SK-N-SH (cell line): ENCODE measurements at regions not wholly inside any gene's neighbourhood (a gene's known extent, or its start where the extent isn't known, plus 50 kb on each side); places are given as distances from the start of the nearest gene placed in this dataset.

Source experiments
- CTCF ChIA-PET: fragments of 300-600, 350-600 bp; formaldehyde crosslinking; extraction: SDS; loops from one replicate; lab custom pipeline; 2021; lab: Yijun Ruan, JAX
- POLR2A ChIA-PET: fragments of 350-600 bp; sonication (Branson Sonifier 250); formaldehyde crosslinking; extraction: SDS; loops from one replicate; lab custom pipeline; 2020; ENCODE audit warnings: antibody characterized with exemption, inconsistent platforms; lab: Yijun Ruan, JAX
- DNase-seq: peaks from one replicate; pipeline ENCODE4 v3.0.0; 2012
- H2AFZ ChIP-seq: fragments of 200-600 bp; sonication (generic); 2 replicates; pipeline ENCODE4 v1.8.1; 2016; ENCODE audit warnings: antibody characterized with exemption, mild to moderate bottlenecking, low read depth
- H3F3A ChIP-seq: fragments of 200-600 bp; sonication (generic); replicated peaks from 2 replicates; pipeline ENCODE3; 2016; ENCODE audit warnings: antibody characterized with exemption, mild to moderate bottlenecking; ENCODE audit not compliant: insufficient read depth
- H3K27ac ChIP-seq, 2 experiments: fragments of 200-500 bp in 1 of 2; fragments of 200-600 bp in 1 of 2; sonication (Bioruptor generic) in 1 of 2; sonication (generic), shearing (Covaris generic) in 1 of 2; 2 replicates each; pipeline versions ENCODE4 v1.5.1 to v1.6.1; 2014 to 2016; ENCODE audit warnings: low read depth in 2 of 2, inconsistent platforms in 1 of 2, low read length in 1 of 2, mild to moderate bottlenecking in 1 of 2, mixed read lengths in 1 of 2
- H3K27me3 ChIP-seq: fragments of 200-600 bp; sonication (generic), shearing (Covaris generic); 2 replicates; pipeline ENCODE4 v1.6.1; 2016; ENCODE audit warnings: mixed run types; ENCODE audit not compliant: insufficient read depth
- H3K36me3 ChIP-seq, 2 experiments: fragments of 200-500 bp in 1 of 2; fragments of 200-600 bp in 1 of 2; sonication (Bioruptor generic) in 1 of 2; sonication (generic) in 1 of 2; replicated peaks in 1 of 2; 2 replicates each; pipeline versions ENCODE3 to v1.5.1; 2014 to 2016; ENCODE audit warnings: low read length in 1 of 2, mild to moderate bottlenecking in 1 of 2; ENCODE audit not compliant: insufficient read depth in 2 of 2, control insufficient read depth in 1 of 2
- H3K4me1 ChIP-seq, 2 experiments: fragments of 200-500 bp in 1 of 2; fragments of 200-600 bp in 1 of 2; sonication (Bioruptor generic) in 1 of 2; sonication (generic), shearing (Covaris generic) in 1 of 2; 2 replicates each; pipeline versions ENCODE4 v1.5.1 to v1.6.1; 2014 to 2016; ENCODE audit warnings: low read depth in 1 of 2, low read length in 1 of 2, mixed run types in 1 of 2; ENCODE audit not compliant: insufficient read depth in 2 of 2, control insufficient read depth in 1 of 2
- H3K4me2 ChIP-seq: fragments of 200-600 bp; sonication (generic), shearing (Covaris generic); 2 replicates; pipeline ENCODE4 v1.6.1; 2017; ENCODE audit warnings: mixed run types
- H3K4me3 ChIP-seq, 2 experiments: fragments of 200-500 bp in 1 of 2; fragments of 200-600 bp in 1 of 2; sonication (Bioruptor generic) in 1 of 2; sonication (generic), shearing (Covaris generic) in 1 of 2; 2 replicates each; pipeline versions ENCODE4 v1.5.1 to v1.8.1; 2014 to 2016; ENCODE audit warnings: low read depth in 2 of 2, inconsistent platforms in 1 of 2, low read length in 1 of 2, mild to moderate bottlenecking in 1 of 2, mixed read lengths in 1 of 2, moderate library complexity in 1 of 2
- H3K79me2 ChIP-seq: fragments of 200-600 bp; sonication (generic); 2 replicates; pipeline ENCODE4 v1.8.1; 2017; ENCODE audit warnings: mild to moderate bottlenecking; ENCODE audit not compliant: insufficient read depth
- H3K9ac ChIP-seq: fragments of 200-600 bp; sonication (generic); 2 replicates; pipeline ENCODE4 v1.6.1; 2017; ENCODE audit warnings: mixed run types
- H3K9me2 ChIP-seq: fragments of 200-600 bp; sonication (generic); 2 replicates; pipeline ENCODE4 v1.6.1; 2017; ENCODE audit warnings: mixed run types
- H3K9me3 ChIP-seq: fragments of 200-600 bp; sonication (generic); 2 replicates; pipeline ENCODE4 v1.6.1; 2017; ENCODE audit warnings: mixed run types, mild to moderate bottlenecking, moderate library complexity
- H4K20me1 ChIP-seq: fragments of 200-600 bp; sonication (generic); 2 replicates; pipeline ENCODE4 v1.6.1; 2017; ENCODE audit warnings: mild to moderate bottlenecking, mixed run types; ENCODE audit not compliant: insufficient read depth
- EP300 ChIP-seq, 2 experiments: IDR thresholded peaks; 2 replicates each; pipeline versions ENCODE4 v1.4.0 to v1.6.1; 2012; ENCODE audit warnings: borderline replicate concordance in 1 of 2, low read depth in 1 of 2, low read length in 1 of 2
- FOXJ3 ChIP-seq: sonication (generic); formaldehyde crosslinking; IDR thresholded peaks from 2 replicates; pipeline ENCODE4 v1.5.1; 2020; ENCODE audit warnings: mild to moderate bottlenecking, missing genetic modification reagents
- FOXM1 ChIP-seq: IDR thresholded peaks from 2 replicates; pipeline ENCODE4 v1.4.0; 2012; ENCODE audit warnings: low read depth, mild to moderate bottlenecking
- GABPA ChIP-seq: IDR thresholded peaks from 2 replicates; pipeline ENCODE4 v1.4.0; 2012; ENCODE audit warnings: low read depth, mild to moderate bottlenecking
- MEF2A ChIP-seq: IDR thresholded peaks from 2 replicates; pipeline ENCODE4 v1.4.0; 2012; ENCODE audit warnings: low read depth, borderline replicate concordance
- NFIC ChIP-seq: IDR thresholded peaks from 2 replicates; pipeline ENCODE4 v1.4.0; 2012; ENCODE audit warnings: borderline replicate concordance
- POLR2AphosphoS5 ChIP-seq: IDR thresholded peaks from 2 replicates; pipeline ENCODE4 v1.6.1; 2012; ENCODE audit warnings: low read depth, low read length
- RCOR1 ChIP-seq: fragments of 150-350 bp; IDR thresholded peaks from 2 replicates; pipeline ENCODE4 v1.6.1; 2017; ENCODE audit warnings: antibody characterized with exemption, low read length
- RXRA ChIP-seq: IDR thresholded peaks from 2 replicates; pipeline ENCODE4 v1.4.0; 2012; ENCODE audit warnings: low read depth, mild to moderate bottlenecking, borderline replicate concordance
- SIN3A ChIP-seq: IDR thresholded peaks from 2 replicates; pipeline ENCODE4 v1.6.1; 2012; ENCODE audit warnings: low read depth, mild to moderate bottlenecking, low read length, moderate library complexity, borderline replicate concordance
- SMC3 ChIP-seq: IDR thresholded peaks from 2 replicates; pipeline ENCODE4 v1.6.1; 2012; ENCODE audit warnings: low read depth, low read length, improper control_type of control experiment
- YY1 ChIP-seq: IDR thresholded peaks from 2 replicates; pipeline ENCODE4 v1.4.0; 2012; ENCODE audit warnings: low read depth, mild to moderate bottlenecking
- WGBS: methylation state at CpG from one replicate; pipeline ENCODE4 v1.1.6; 2017; ENCODE audit warnings: low lambda C conversion rate; 5-methylcytosine and 5-hydroxymethylcytosine counted together
- TF ChIP-seq, protein P1 (sequence below): fragments of 200-600 bp; sonication (generic); IDR thresholded peaks from 2 replicates; pipeline ENCODE4 v1.6.1; 2017; ENCODE audit warnings: antibody characterized with exemption, mild to moderate bottlenecking, moderate library complexity
- TF ChIP-seq, protein P2 (sequence below): IDR thresholded peaks from 2 replicates; pipeline ENCODE4 v1.4.0; 2012; ENCODE audit warnings: low read depth
- TF ChIP-seq, protein P3 (sequence below): IDR thresholded peaks from 2 replicates; pipeline ENCODE4 v1.6.1; 2012; ENCODE audit warnings: mild to moderate bottlenecking, low read depth, low read length, moderate library complexity
- TF ChIP-seq, protein P4 (sequence below): IDR thresholded peaks from 2 replicates; pipeline ENCODE4; 2012
- TF ChIP-seq, protein P5 (sequence below): fragments of 150-350 bp; IDR thresholded peaks from 2 replicates; pipeline ENCODE4 v1.6.1; 2016; ENCODE audit warnings: mild to moderate bottlenecking, low read depth, low read length
- TF ChIP-seq, protein P6 (sequence below): IDR thresholded peaks from 2 replicates; pipeline ENCODE4 v1.4.0; 2012; ENCODE audit warnings: low read depth, borderline replicate concordance

DNA sequence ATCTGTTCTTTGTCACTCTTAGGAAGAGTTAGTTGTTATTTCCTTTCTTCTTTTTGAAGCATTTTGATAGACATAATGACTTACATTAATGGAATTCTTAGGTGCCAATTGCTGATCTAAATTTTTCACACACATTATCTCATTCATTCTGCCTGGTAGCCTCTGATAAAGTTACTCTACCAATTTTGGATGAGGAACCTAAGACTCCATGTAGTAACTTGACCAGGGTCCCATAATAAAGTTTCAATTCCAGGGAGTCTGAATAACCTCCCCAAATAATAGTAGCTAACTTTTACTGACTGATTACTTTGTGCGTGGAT, 73.2 kb upstream of the CITED2 start:
- Histone ChIP-seq H3K36me3 (no peaks in the 10 kb centered on the region), H3K4me1 (peaks cover 0 to 8% of the 10 kb centered on the region in 2 experiments; a peak in 2 of 4 replicates), H3K9ac (no peak overlapping the region), H3K27me3 (no peaks in the 10 kb centered on the region), H2AFZ (peak overlapping the region; percentile 68; the same call in 1 of the 2 replicates), H3K79me2 (no peaks in the 10 kb centered on the region), H3K9me3 (no peaks in the 10 kb centered on the region), H3K4me2 (no peak overlapping the region), H3K27ac (peak overlapping the region in 1 of 2 experiments; percentile 34; a peak in 1 of 4 replicates), H4K20me1 (no peaks in the 10 kb centered on the region), H3F3A (peaks cover 3% of the 10 kb centered on the region), H3K9me2 (no peaks in the 10 kb centered on the region), H3K4me3 (no peak overlapping the region)
- no peak for DNase-seq
- TF ChIP-seq POLR2AphosphoS5 (no peak), SMC3 (no peak), FOXM1 (no peak), GABPA (no peak), YY1 (no peak), NFIC (no peak), MEF2A (no peak), EP300 (IDR thresholded peaks at IDR 0.05; ENCODE audit: borderline replicate concordance in 1 of 2, low read depth in 1 of 2, low read length in 1 of 2) (no peak), SIN3A (no peak), FOXJ3 (CRISPR knock-in tag) (no peak), RXRA (no peak), RCOR1 (no peak)
- TF ChIP-seq, protein P1, sequence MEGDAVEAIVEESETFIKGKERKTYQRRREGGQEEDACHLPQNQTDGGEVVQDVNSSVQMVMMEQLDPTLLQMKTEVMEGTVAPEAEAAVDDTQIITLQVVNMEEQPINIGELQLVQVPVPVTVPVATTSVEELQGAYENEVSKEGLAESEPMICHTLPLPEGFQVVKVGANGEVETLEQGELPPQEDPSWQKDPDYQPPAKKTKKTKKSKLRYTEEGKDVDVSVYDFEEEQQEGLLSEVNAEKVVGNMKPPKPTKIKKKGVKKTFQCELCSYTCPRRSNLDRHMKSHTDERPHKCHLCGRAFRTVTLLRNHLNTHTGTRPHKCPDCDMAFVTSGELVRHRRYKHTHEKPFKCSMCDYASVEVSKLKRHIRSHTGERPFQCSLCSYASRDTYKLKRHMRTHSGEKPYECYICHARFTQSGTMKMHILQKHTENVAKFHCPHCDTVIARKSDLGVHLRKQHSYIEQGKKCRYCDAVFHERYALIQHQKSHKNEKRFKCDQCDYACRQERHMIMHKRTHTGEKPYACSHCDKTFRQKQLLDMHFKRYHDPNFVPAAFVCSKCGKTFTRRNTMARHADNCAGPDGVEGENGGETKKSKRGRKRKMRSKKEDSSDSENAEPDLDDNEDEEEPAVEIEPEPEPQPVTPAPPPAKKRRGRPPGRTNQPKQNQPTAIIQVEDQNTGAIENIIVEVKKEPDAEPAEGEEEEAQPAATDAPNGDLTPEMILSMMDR = no peak
- TF ChIP-seq, protein P2, sequence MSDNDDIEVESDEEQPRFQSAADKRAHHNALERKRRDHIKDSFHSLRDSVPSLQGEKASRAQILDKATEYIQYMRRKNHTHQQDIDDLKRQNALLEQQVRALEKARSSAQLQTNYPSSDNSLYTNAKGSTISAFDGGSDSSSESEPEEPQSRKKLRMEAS = no peak
- TF ChIP-seq, protein P3, sequence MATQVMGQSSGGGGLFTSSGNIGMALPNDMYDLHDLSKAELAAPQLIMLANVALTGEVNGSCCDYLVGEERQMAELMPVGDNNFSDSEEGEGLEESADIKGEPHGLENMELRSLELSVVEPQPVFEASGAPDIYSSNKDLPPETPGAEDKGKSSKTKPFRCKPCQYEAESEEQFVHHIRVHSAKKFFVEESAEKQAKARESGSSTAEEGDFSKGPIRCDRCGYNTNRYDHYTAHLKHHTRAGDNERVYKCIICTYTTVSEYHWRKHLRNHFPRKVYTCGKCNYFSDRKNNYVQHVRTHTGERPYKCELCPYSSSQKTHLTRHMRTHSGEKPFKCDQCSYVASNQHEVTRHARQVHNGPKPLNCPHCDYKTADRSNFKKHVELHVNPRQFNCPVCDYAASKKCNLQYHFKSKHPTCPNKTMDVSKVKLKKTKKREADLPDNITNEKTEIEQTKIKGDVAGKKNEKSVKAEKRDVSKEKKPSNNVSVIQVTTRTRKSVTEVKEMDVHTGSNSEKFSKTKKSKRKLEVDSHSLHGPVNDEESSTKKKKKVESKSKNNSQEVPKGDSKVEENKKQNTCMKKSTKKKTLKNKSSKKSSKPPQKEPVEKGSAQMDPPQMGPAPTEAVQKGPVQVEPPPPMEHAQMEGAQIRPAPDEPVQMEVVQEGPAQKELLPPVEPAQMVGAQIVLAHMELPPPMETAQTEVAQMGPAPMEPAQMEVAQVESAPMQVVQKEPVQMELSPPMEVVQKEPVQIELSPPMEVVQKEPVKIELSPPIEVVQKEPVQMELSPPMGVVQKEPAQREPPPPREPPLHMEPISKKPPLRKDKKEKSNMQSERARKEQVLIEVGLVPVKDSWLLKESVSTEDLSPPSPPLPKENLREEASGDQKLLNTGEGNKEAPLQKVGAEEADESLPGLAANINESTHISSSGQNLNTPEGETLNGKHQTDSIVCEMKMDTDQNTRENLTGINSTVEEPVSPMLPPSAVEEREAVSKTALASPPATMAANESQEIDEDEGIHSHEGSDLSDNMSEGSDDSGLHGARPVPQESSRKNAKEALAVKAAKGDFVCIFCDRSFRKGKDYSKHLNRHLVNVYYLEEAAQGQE = no peak
- TF ChIP-seq, protein P4, sequence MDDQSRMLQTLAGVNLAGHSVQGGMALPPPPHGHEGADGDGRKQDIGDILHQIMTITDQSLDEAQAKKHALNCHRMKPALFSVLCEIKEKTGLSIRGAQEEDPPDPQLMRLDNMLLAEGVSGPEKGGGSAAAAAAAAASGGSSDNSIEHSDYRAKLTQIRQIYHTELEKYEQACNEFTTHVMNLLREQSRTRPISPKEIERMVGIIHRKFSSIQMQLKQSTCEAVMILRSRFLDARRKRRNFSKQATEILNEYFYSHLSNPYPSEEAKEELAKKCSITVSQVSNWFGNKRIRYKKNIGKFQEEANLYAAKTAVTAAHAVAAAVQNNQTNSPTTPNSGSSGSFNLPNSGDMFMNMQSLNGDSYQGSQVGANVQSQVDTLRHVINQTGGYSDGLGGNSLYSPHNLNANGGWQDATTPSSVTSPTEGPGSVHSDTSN = no peak
- TF ChIP-seq, protein P5, sequence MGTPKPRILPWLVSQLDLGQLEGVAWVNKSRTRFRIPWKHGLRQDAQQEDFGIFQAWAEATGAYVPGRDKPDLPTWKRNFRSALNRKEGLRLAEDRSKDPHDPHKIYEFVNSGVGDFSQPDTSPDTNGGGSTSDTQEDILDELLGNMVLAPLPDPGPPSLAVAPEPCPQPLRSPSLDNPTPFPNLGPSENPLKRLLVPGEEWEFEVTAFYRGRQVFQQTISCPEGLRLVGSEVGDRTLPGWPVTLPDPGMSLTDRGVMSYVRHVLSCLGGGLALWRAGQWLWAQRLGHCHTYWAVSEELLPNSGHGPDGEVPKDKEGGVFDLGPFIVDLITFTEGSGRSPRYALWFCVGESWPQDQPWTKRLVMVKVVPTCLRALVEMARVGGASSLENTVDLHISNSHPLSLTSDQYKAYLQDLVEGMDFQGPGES = no peak
- TF ChIP-seq, protein P6, sequence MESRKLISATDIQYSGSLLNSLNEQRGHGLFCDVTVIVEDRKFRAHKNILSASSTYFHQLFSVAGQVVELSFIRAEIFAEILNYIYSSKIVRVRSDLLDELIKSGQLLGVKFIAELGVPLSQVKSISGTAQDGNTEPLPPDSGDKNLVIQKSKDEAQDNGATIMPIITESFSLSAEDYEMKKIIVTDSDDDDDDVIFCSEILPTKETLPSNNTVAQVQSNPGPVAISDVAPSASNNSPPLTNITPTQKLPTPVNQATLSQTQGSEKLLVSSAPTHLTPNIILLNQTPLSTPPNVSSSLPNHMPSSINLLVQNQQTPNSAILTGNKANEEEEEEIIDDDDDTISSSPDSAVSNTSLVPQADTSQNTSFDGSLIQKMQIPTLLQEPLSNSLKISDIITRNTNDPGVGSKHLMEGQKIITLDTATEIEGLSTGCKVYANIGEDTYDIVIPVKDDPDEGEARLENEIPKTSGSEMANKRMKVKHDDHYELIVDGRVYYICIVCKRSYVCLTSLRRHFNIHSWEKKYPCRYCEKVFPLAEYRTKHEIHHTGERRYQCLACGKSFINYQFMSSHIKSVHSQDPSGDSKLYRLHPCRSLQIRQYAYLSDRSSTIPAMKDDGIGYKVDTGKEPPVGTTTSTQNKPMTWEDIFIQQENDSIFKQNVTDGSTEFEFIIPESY = no peak
- ChIA-PET POLR2A (no interaction called here), CTCF (no interaction called here)
- WGBS = 57% methylated on average over 1 of the region's 1 CpG
